HG03159 (cell line): ENCODE measurements at regions not wholly inside any gene's neighbourhood (a gene's known extent, or its start where the extent isn't known, plus 50 kb on each side); places are given as distances from the start of the nearest gene placed in this dataset.

Source experiments
- ATAC-seq: cut with Tn5 transposase; IDR thresholded peaks from one replicate; pipeline ENCODE4 v1.9.1; 2021; ENCODE audit warnings: mild to moderate bottlenecking, moderate library complexity; ENCODE audit not compliant: unreplicated experiment

DNA sequence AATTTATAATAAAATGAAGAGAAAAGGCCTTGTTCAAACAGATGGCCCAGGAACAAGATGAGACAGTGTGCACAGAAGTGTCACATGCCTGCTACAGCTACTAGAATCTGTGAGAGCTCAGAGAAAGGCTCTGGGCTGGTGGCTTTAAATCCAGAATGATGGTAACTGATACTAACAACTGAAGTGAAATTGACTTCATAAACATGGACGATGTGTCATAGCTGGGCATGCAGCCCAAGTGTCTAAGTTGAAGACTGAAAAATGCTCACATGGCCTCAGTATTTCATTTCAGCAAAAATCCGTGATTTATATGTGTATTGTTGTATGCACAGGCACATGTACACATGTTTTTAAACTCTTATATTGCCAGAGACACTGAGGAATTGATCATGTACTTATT lies 208.3 kb upstream of the RUNX1 start:
- no peak for ATAC-seq

DNA sequence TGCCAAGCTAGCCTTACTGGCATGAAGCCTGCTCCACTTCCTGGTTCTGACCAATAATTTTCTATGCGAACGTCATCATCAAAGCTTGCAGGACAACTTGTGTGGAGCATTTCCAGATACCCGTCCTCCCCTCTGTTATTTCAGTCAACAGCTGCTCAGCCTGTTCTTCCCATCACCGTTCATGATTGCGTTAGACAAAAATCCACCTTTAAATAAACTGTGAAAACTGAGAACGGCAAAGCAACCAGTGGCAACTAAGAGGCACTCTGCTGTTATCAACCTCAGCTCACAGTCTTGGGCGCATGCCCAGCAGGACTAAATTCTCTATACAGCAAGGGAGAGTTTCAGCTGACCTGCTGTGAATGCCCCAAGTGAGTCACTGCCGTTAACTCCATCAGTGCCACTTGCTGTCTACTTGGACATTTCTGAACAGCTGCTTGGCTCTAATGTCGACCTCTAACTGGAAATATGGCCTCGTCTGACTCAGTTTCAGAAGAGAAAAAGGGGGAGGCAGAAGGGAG lies 207.4 kb upstream of the RUNX1 start:
- ATAC-seq = no peak

DNA sequence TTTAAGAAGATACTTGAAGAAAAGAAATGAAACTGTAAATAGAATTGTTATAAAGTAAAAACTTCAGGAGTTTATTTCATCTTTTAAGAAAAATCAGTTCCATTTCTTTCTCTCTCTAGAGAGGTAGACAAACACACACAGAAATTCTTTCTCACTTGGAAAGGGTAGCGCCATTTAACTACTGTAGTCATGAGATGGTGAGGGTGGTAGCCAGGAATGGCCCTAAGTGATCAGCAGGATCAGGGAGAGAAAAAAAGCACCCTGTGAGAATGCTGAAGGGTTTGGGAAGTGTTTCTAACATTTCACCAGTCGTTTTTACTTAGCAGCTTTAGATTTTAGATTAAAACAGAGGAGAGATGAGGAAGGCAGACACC lies 205.7 kb upstream of the RUNX1 start:
- ATAC-seq = no peak

DNA sequence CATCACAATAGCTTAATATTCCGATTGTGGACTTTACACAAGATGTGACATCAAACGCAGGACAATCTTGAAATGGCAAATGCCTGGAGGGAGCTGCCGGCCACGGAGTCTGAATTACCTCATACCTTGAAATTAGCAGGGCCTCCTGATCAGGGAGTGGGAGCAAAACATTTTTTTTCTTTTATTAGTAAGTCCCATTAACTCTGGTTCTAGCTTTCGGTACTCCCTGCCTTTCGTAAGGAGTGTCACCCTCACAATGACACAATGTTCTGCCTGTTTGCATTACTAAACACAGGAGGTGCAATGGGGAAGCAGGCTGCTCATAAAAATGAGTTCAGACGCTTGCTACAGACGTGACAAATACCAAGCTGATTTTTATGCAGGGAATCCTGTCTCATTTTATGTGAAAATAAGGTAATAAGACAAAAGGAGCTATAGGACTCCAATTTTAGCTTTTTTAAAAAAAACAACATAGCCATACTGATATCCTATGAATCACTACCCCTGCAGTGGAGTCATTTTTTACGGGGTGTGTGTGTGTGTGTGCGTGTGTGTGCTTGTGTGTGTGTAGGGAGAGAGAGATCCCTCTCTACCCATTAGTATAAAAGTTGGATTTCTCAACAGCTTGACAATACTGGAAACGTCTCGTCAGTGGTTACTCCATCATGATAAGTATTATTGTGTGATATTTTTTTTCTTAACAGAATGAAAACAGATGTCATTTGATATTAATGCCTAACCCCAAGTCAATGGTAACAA lies 205.1 kb upstream of the RUNX1 start:
- no peak for ATAC-seq

DNA sequence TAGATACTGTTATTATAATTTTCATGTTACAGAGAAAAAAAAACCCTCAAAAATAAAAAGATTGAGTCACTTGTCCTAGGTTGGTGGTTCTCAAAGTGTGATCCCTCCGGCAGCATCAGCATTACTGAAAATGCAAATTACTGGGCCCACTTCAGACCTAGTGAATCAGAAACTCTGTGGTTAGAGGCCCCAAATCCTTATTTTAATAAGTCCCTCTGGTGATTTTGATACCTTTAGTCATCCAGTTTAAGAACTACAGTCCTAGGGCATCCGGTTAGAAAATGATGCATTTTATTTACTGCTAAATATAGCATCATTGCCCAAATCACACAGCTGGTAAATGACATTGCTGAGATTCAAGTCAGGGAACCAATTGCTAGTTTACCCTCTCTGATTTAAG lies 203.7 kb upstream of the RUNX1 start:
- ATAC-seq = no peak

DNA sequence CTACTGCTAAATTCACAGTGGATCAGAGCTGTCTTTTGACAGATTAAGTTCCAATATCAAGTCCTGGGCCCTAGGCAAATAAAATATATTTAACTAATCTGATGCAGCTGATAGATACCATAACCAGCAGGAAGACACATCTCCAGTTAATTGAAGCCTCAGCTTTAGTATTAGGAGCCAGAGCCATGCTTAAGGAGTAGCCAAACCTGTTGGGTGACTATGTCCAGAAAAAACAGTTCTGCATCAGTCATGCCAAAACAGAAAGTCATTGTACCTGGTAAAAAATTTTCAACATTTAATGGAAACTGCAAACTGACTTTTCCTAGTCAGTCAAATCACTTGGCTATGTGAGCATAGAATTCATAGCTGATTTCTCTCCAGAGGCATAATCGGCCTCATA lies 200.5 kb upstream of the RUNX1 start:
- no peak for ATAC-seq

DNA sequence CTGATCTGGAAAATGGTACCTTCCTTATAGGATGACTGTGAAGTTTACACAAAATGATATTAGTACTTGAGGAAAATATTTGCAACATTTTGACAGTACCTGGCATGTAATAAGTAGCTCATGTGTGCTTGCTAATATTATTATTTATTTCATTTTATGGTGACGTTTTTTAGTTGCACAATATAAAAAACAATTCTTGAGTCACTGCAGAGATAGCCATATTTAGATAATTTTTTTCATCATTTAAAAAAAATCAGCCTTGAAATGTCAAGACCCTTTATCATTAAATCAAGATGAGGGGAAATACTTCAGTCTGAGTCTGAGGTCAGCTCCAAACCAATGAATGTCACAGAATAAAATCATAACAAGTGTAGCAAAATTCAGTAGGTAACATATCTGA lies 196.8 kb upstream of the RUNX1 start:
- no peak for ATAC-seq

DNA sequence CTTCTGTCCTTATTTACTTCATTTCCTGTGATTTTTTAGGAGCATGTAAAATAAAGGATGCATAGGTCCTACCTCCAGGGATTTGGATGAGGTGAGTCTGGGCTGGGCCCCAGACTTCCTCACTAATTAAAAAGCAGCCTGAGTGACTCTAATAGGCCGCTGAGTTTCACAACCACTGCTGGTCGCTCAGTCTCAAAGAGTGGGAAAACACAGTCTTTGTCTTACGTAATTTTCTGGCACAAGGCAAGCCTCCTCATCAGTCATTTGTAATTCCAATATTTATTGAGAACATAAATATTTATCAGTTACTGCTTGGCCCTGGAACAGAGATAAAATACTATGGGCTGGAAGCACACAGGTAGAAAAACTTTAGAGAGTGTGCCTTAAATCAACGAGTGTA lies 195.4 kb upstream of the RUNX1 start:
- ATAC-seq = no peak

DNA sequence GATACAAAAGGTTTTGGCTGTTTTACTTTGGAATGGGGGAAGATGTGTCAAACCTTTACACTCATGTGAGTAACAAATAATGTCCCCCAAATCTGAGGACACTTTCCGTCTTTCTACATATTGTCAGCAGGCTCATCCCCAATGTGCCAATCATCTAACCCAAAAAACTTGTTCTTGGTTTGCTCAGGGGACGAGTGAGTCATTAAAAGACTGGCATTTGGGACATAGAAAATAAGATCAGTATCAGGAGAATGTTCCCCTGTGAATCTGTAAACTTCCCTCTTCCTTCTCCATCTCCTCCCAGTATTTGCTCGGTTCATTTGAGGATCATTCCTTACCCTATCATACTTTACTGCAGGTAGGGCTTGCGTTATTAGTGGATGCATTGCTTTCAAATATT lies 194.1 kb upstream of the RUNX1 start:
- no peak for ATAC-seq

DNA sequence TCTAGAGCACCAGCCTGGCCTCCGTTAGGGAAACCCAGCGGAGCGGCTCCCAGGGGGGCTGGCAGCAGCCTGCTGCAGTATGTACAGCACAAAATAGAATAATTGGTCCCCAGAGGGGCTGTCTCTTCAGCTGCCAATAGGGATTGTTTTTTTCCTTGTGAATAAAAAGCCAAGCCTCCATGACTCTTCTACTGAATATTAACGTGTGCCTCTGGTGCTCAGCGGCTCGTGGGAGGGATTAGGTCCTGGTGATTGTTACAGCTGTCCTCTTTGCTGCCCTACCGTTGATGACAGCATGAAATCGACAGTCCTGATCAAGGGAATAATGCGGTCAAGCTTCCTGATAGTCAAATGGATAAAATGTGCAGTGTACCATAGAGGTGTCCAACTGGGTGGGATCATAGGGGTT lies 190.7 kb upstream of the RUNX1 start:
- no peak for ATAC-seq

DNA sequence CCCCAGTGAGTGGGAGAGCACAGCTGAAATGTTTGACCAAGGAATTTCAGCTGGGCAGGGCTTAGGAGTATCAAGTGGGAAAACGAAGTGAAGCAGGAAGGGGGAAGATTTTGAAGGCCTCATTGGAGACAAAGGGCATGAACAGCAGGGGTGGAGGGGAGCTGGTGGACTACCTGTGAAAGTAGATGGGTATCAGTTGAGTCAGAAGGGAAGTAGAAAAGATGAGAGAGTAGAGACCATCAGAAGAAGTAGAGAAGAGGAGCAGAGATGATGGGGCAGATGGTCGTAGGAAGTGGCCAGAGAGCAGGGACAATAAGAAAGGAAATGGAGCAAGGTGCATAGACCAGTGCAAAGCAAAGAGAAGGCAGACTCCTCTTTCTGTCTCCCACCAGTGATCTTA lies 189.0 kb upstream of the RUNX1 start:
- no peak for ATAC-seq

DNA sequence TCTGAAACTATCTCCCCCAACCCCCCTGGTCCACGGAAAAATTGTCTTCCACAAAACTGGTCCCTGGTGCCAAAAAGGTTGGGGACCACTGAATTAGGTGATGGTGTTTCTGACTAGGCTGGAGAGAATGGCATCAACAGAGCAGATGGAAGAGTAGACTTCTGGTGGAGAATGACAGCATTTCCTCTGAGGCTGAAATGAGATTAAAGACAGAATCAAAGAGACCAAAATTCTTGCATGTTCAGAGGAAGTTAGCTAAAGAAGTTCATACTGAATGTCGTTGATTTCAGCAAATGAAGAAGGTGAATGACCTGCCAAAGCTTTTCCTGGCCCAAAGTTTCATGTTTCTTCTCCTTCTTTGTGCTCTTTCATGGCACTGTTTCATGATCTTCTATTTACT lies 188.2 kb upstream of the RUNX1 start:
- ATAC-seq = no peak

DNA sequence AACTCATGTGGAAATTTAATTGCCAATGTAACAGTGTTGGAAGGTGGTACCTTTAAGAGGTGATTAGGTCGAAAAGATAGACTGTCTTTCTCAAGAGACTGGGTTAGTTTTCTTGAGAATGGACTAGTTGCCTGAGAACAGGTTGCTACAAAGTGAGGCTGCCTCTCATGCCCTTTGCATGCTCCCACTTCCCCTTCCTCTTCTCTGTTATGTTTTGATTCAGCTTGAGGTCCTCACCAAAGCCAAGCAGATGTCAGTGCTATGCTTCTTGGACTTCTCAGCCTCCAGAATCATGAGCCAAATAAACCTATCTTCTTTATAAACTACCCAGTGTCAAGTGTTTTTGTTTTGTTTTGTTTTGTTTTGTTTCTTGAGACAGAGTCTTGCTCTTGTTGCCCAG lies 187.0 kb upstream of the RUNX1 start:
- no peak for ATAC-seq

DNA sequence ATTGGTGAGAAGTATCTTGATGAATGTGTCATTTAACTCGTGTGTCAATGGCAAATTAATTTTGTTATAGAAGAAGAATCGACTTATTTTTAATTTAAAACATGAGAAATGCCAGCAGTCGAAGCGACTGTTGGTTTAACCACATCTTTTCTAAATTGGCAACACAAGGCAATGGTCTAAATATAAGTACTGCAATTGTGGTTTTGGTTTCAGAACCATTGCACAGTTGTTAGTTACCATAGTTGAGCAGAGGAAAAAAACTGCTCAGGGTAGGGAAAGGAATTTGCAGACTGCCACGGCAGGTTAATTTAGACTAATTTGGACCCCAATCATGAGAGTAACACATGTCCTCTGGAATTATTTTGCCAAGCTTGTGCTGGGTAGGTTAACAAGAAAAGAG lies 185.6 kb upstream of the RUNX1 start:
- no peak for ATAC-seq

DNA sequence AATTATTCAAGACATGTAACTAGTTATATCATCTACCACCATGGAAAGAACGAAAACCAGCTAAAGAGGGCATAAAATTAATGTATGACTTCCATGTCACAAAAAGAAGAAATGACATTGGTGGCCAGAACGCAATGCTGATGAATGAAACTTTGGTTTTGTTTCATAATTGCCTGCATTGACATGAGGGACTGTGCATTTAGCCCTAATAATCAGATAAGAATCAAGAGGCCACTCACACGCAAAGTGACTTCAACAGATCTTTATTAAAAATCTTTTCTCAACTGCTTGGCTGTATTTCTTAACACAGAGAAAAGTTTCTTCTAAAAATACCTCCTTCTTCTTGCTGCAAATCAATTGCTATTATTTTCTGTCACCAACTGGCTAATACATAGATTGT lies 184.7 kb upstream of the RUNX1 start:
- ATAC-seq = no peak

DNA sequence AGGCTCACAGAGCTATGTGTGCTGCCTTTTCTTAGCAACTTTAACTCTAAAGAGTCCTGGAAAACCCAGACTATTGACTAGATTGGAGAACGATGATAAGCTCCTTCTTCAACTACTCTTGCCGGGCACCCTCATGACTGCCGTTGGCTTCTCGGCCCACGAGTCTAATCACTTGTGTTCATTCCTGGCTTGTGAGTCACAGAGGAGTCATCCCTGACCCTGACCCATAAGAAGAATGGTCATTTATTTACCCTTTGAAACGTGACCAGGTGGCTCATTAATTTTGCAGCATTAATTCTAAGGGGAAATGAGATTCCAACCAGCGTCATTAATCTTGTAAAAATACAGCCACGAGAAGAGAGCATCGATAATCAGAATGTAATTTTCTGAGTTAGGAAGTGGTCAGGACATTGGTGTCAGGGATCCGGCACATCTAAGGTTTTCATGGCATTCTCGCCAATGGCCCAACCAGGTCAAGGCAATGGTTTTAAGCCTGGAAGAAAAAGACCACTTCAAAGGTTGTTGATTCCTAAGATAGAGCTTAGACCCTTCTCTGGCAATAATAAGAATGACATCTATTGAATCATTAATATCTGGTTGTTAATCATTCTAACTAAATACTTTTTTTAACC lies 183.6 kb upstream of the RUNX1 start:
- no peak for ATAC-seq

DNA sequence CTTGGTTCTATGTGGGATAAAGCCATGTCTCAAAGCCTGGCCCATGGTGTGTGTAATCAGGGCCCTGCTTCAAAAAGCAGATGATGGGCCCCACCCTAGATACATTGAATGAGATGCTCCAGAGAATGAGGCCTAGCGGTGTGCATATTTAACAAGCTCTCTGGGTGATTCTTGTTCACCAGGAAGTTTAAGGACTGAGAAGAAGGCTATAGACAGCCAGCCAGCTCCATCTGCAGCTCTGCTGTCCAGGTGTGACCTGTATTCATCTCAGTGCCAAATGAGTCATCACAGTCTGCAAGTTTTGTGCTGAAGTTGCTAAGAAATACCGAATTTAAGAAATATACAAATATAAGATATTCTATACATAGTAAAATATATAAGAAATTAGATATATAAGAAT lies 182.0 kb upstream of the RUNX1 start:
- ATAC-seq = no peak

DNA sequence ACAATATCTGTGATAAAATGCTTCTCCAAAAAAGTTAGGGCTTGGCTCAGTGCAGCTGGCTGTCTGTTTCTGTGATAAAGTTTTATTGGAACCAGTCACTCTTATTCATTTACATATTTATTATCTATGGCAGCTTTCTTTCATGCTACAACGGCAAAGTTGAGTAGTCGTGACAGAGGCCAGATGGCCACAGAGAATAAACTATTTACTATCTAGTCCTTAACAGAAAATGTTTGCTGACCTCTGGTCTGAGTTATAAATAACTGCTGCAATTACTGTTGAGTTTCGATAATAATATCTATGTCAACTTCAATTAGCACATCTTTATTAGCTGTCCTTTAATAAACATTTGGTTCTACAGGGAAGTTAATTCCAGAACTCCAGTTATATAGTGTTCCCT lies 180.2 kb upstream of the RUNX1 start:
- no peak for ATAC-seq

DNA sequence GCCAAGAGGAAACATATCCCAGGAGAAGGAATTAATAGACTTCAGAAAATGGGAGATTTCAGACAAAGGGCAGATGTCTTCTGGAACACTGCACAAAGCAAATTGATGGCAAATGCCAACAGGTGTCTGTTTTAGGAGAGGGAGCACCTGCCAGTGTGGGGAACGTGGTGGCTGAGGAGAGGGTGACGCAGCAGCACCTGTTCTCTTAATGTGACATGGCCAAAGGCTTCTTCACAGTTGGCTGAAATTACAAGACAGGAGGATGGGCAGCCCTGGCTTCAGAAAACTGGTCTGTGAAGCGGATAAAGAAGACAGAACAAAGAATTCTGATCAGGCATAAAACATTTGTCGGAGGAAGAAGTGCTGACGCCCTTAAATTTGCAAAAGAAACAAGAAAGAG lies 178.7 kb upstream of the RUNX1 start:
- ATAC-seq = peak; percentile 34

DNA sequence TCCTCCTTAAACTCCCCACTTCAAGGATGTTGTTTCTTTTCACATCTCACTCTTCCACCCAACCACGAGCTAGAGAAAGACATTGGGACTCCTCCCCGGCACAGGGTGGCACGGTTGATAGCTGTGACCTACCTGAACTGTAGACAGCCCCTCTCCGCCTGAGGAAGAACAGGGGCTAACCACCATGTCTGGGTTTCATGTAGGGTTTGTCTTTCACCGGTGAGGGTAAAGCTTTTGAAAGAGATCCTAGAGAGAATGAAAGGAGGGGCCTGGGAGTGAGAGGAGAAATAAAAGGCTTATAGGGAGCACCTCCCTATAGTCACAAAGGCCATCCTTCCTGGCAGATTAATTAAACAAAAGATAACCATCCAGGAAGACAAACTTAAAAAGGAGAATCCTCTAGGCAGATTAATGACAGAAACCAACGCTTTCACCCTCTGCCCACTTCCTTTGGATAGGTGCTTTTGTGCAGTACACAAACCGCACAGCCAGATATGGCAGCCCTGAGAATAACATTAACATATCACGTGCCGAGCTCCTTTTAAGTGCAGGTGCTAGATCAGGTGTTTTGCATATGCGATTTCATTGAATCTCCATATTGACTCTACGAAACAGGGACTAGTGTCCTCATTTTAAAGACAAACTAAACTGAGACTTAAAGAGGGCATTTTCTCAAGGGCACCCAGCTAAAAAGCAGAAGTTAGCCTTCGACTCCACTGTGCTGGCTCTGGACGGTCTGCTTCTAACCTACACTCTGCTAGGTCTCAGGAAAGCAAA lies 178.1 kb upstream of the RUNX1 start:
- peak; percentile 65 for ATAC-seq

DNA sequence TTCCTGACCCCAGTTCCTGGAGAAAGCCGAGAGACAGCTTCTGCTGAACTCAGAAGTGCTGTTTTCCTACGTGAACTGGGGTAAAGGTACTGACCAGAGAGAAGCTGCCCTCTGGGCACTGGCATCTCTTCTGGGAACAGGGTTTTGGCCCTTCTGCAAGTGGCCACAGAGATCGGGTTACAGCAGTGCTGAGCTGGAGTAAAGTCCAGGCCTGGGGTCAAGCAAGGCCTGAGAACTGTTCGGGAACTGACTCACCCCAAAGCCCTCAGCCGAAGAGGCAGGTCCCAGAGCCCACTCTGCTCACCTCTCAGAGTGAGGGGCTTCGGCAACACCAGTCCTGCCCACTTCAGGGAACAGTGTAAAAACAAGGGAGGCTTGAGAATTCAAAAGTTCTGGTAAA lies 177.2 kb upstream of the RUNX1 start:
- no peak for ATAC-seq

DNA sequence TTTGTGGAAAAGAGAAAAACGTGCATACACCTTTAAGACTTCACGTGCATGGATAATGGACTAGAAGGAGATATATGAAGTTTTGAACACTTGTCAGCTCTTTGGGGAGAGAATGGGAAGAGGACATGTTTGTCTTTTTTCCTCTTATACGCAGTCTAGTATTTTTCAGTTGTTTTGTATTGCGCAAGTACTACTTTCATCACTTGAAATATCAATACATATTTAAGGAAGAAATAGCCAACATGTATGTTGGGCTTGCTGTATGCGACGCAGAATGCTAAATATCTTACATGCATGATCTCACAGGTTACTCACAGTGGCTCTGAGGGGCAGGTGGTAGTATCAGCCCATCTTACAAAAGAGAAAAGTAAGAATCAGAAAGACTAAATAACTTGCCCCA lies 176.5 kb upstream of the RUNX1 start:
- no peak for ATAC-seq
